Ascending aorta (tissue), 2 donors: ENCODE measurements at regions not wholly inside any gene's neighbourhood (a gene's known extent, or its start where the extent isn't known, plus 50 kb on each side); places are given as distances from the start of the nearest gene placed in this dataset.
A peak's percentile ranks its signal among the peaks of the same experiment; 100 is the strongest.

Source experiments
- DNase-seq, 2 donors: peaks; one replicate each; pipeline ENCODE4 v3.0.0-alpha.2; 2019; ENCODE audit warnings: low spot score in 2 of 2
- H3K27ac ChIP-seq, 2 donors: fragments of 200-600 bp; sonication (generic); one replicate each; pipeline ENCODE4 v1.5.1; 2016 to 2017; ENCODE audit warnings: mild to moderate bottlenecking in 1 of 2
- H3K27me3 ChIP-seq: fragments of 200-600 bp; sonication (generic); one replicate; pipeline ENCODE4 v1.5.1; 2017
- H3K36me3 ChIP-seq, 2 donors: fragments of 200-600 bp; sonication (generic); one replicate each; pipeline ENCODE4 v1.5.1; 2016
- H3K4me1 ChIP-seq, 2 donors: fragments of 200-600 bp; sonication (generic); one replicate each; pipeline ENCODE4 v1.5.1; 2016 to 2017; ENCODE audit warnings: mild to moderate bottlenecking in 1 of 2
- H3K4me3 ChIP-seq, 2 donors: fragments of 200-600 bp; sonication (generic); one replicate each; pipeline ENCODE4 v1.5.1; 2016 to 2017; ENCODE audit warnings: mild to moderate bottlenecking in 1 of 2
- H3K9me3 ChIP-seq, 2 donors: fragments of 200-600 bp; sonication (generic); one replicate each; pipeline ENCODE4 v1.5.1; 2016
- CTCF ChIP-seq, 3 experiments: fragments of 200-600 bp in 2 of 3; fragments of 450-650 bp in 1 of 3; sonication (generic) in 2 of 3; IDR thresholded peaks; one replicate each; pipeline ENCODE4 v1.5.1; 2016 to 2019; ENCODE audit warnings: antibody characterized with exemption in 3 of 3, mild to moderate bottlenecking in 1 of 3, moderate library complexity in 1 of 3
- intact Hi-C: fragments of 100-400 bp; cut with DNase I; formaldehyde crosslinking; loops from one replicate; pipeline ENCODE4 v1.15.1; 2023

GRCh38 chr2:145818890-145819504 is 1299.1 kb upstream of the ZEB2 start:
- intact Hi-C loops, result no loop called here
- no peaks in the 10 kb centered on the region for H3K36me3 ChIP-seq
- no peaks in the 10 kb centered on the region for H3K27me3 ChIP-seq
- no peak overlapping the region for H3K4me3 ChIP-seq
- DNase-seq, result no peak
- H3K4me1 ChIP-seq, result no peaks in the 10 kb centered on the region
- no peak for TF ChIP-seq CTCF (IDR thresholded peaks at IDR 0.05)
- H3K27ac ChIP-seq, result no peak overlapping the region
- H3K9me3 ChIP-seq, result no peaks in the 10 kb centered on the region

GRCh38 chr2:145815933-145816332 is 1296.0 kb upstream of the ZEB2 start:
- H3K4me3 ChIP-seq, result no peak overlapping the region
- no peaks in the 10 kb centered on the region for H3K36me3 ChIP-seq
- no peak overlapping the region for H3K27ac ChIP-seq
- TF ChIP-seq CTCF (IDR thresholded peaks at IDR 0.05), result no peak
- H3K9me3 ChIP-seq, result no peaks in the 10 kb centered on the region
- H3K27me3 ChIP-seq, result no peaks in the 10 kb centered on the region
- intact Hi-C loops, result no loop called here
- no peak for DNase-seq
- peaks cover 0 to 6% of the 10 kb centered on the region in 2 donors for H3K4me1 ChIP-seq

GRCh38 chr2:145813481-145813880 is 1293.6 kb upstream of the ZEB2 start:
- Histone ChIP-seq H3K36me3 (no peaks in the 10 kb centered on the region), H3K9me3 (no peaks in the 10 kb centered on the region), H3K27ac (peak overlapping the region in 1 of 2 donors; percentile 14), H3K4me3 (no peak overlapping the region), H3K4me1 (peaks cover 0 to 6% of the 10 kb centered on the region in 2 donors), H3K27me3 (no peaks in the 10 kb centered on the region)
- no peak for DNase-seq
- no peak for TF ChIP-seq CTCF (IDR thresholded peaks at IDR 0.05)
- intact Hi-C loops, result no loop called here

GRCh38 chr2:145812165-145812554 is 1292.2 kb upstream of the ZEB2 start:
- no peaks in the 10 kb centered on the region for H3K36me3 ChIP-seq
- intact Hi-C loops, result no loop called here
- H3K9me3 ChIP-seq, result no peaks in the 10 kb centered on the region
- no peak overlapping the region for H3K27ac ChIP-seq
- DNase-seq, result no peak
- no peak for TF ChIP-seq CTCF (IDR thresholded peaks at IDR 0.05)
- no peaks in the 10 kb centered on the region for H3K27me3 ChIP-seq
- no peak overlapping the region for H3K4me3 ChIP-seq
- H3K4me1 ChIP-seq, result peaks cover 0 to 6% of the 10 kb centered on the region in 2 donors

- Histone ChIP-seq H3K4me1 (peaks cover 0 to 6% of the 10 kb centered on the region in 2 donors), H3K4me3 (no peak overlapping the region), H3K9me3 (no peaks in the 10 kb centered on the region), H3K36me3 (no peaks in the 10 kb centered on the region), H3K27ac (no peak overlapping the region), H3K27me3 (no peaks in the 10 kb centered on the region)
- TF ChIP-seq CTCF (IDR thresholded peaks at IDR 0.05), result no peak
- intact Hi-C loops, result no loop called here
- DNase-seq, result no peak
Measured at GRCh38 chr2:145811276-145812164, 1291.6 kb upstream of the ZEB2 start.
